ENCODE measurements at regions not wholly inside any gene's neighbourhood (a gene's known extent, or its start where the extent isn't known, plus 50 kb on each side); places are given as distances from the start of the nearest gene placed in this dataset.

GRCh38 chr6:25174678-25175077 lies 104.5 kb upstream of the CARMIL1 start:
- ATAC-seq: no peak
- TF ChIP-seq TSHZ2 (CRISPR knock-in tag; IDR thresholded peaks at IDR 0.05) (no peak), OSR1 (CRISPR knock-in tag; IDR thresholded peaks at IDR 0.05) (no peak), CREB5 (CRISPR knock-in tag; IDR thresholded peaks at IDR 0.05; ENCODE audit: low read depth) (no peak), ZNF565 (CRISPR knock-in tag; conservative IDR thresholded peaks at IDR 0.05; ENCODE audit: low read depth) (no peak)

GRCh38 chr6:25175196-25175595 lies 104.0 kb upstream of the CARMIL1 start:
- TF ChIP-seq ZNF70 (CRISPR knock-in tag; IDR thresholded peaks at IDR 0.05): no peak
- ATAC-seq: no peak

- ATAC-seq: no peak
Measured at GRCh38 chr6:25175681-25176080, 103.5 kb upstream of the CARMIL1 start.

More at GRCh38 chr6:25175681-25176080, 103.5 kb upstream of the CARMIL1 start:
- no peak for TF ChIP-seq BACH2 (CRISPR knock-in tag; IDR thresholded peaks at IDR 0.05; ENCODE audit: borderline replicate concordance)
- no peak for TF ChIP-seq ZNF565 (CRISPR knock-in tag; conservative IDR thresholded peaks at IDR 0.05; ENCODE audit: low read depth)
- no peak for TF ChIP-seq TOX (CRISPR knock-in tag; IDR thresholded peaks at IDR 0.05; ENCODE audit: borderline replicate concordance)
- no peak for TF ChIP-seq CSDC2 (CRISPR knock-in tag; IDR thresholded peaks at IDR 0.05)
- no peak for TF ChIP-seq OSR1 (CRISPR knock-in tag; IDR thresholded peaks at IDR 0.05)
- TF ChIP-seq ZNF70 (CRISPR knock-in tag; IDR thresholded peaks at IDR 0.05): no peak
- TF ChIP-seq ZC3H10 (CRISPR knock-in tag; IDR thresholded peaks at IDR 0.05): no peak
- TF ChIP-seq TCF4 (CRISPR knock-in tag; IDR thresholded peaks at IDR 0.05; ENCODE audit: borderline replicate concordance): no peak
- TF ChIP-seq CREB5 (CRISPR knock-in tag; IDR thresholded peaks at IDR 0.05; ENCODE audit: low read depth): no peak
- TF ChIP-seq TSHZ2 (CRISPR knock-in tag; IDR thresholded peaks at IDR 0.05): no peak
- TF ChIP-seq ARNTL (CRISPR knock-in tag; IDR thresholded peaks at IDR 0.05; ENCODE audit: borderline replicate concordance, low read depth): no peak
- TF ChIP-seq RARB (CRISPR knock-in tag; IDR thresholded peaks at IDR 0.05): no peak
- no peak for TF ChIP-seq ZNF8 (CRISPR knock-in tag; IDR thresholded peaks at IDR 0.05)
- no peak for TF ChIP-seq POU6F1 (CRISPR knock-in tag; IDR thresholded peaks at IDR 0.05; ENCODE audit: borderline replicate concordance, low read depth)

All from SK-N-SH treated with all-trans-retinoic acid at 6 μM for 48 hours (cell line).